GM21529 (cell line): ENCODE measurements at regions not wholly inside any gene's neighbourhood (a gene's known extent, or its start where the extent isn't known, plus 50 kb on each side); places are given as distances from the start of the nearest gene placed in this dataset.
"Not testable (repeated sequence)": the region's sequence is repeated elsewhere in the genome, so short reads cannot be mapped to it uniquely, and the experiment has no call there.

Source experiments
- ATAC-seq: cut with Tn5 transposase; IDR thresholded peaks from one replicate; pipeline ENCODE4 v1.9.1; 2021; ENCODE audit not compliant: unreplicated experiment

- ATAC-seq = no peak
These were observed 235.7 kb upstream of the TARS1 start for GRCh38 chr5:33205079-33205478.

DNA sequence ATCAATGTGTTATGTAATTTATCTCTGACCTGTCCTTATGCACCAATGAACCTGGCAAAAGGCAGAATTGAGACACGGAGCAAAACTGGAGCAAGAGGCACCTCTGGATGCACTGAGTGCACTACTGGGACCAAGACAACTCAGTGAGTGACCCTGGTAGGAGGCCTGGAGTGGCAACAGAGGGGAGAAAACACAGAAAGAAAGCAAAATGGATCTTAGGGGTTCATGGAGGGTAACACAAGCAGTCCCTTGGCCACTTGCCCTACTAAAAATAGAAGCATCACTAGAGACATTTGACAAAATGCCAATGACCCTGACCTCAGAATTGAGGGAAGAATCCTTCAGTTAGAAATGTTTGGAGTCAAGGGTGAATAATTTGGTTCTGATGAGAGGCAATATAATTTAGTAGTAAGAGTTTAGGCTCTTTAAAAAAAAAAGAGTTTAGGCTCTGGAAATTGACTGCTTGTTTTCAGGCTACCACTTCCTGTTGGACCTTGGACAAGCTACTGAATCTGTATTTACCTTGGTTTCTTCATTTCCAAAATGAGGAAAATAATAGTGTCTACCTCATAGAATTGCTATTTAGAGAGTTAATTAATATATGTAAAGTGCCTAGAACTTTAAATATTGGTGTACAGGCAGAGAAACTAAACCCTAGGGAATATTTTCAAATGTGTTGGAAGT lies 234.9 kb upstream of the TARS1 start:
- ATAC-seq = no peak

DNA sequence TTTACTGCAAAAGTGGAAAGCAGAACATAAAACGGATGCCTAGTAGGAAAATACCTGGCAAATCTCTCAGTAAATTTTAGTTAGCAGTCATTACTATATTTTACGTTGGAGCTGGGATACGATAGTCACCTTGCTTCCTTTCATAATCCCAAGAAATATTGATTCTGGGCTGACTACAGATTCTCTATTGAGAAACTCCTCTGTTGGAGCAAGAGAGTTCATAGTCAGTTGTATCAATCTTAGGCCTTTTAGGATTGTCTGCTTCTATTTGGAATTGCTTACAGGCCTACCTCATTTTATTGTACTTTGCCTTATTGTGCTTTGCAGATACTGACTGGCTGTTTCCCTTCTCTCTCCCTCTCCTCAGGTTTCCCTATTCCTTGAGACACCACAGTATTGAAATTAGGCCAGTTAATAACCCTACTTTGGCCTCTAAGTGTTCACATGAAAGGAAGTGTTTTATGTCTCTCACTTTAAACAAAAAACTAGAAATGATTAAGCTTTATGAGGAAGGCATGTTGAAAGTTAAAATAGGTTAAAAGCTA lies 233.7 kb upstream of the TARS1 start:
- no peak for ATAC-seq

- ATAC-seq = no peak
These were observed 231.5 kb upstream of the TARS1 start for GRCh38 chr5:33209252-33209651.

- not testable (repeated sequence) for ATAC-seq
These were observed 230.5 kb upstream of the TARS1 start for GRCh38 chr5:33210221-33210620.

DNA sequence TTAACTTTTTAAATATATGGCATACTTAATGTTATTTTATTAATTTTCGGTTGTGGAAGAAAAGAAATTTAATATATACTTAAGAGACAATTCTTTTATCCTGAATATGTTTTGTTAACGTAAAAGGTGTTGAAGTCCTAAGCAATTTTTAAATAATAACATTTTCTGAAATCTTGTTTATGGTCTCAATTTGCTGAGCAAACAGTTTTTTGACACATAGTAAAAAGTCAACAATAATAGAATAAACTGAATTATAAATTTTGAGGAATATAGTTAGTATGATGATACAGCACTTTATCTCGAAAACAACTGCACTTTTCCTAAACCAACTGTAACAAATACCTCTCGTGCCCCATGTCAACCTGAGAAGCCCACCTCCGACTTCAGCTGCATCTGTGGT lies 229.8 kb upstream of the TARS1 start:
- no peak for ATAC-seq

DNA sequence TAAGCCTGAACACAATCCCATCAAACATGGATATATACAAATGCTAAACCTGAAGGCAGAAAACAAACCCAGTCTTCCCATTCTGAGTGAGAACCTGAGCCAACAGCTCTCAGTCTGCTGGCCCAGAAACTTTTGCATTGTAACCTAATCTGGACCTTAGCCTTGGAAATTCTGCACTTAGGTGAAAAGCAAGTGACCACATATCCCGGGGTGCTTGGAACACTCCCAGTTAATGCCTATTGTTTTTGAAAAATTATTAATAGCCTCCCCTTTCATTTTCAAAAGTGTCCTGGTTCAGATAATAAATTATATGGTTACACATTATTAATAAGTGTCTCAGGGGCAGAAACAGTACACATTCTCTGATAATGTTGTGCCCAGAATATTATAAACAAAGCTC lies 228.3 kb upstream of the TARS1 start:
- no peak for ATAC-seq

GRCh38 chr5:33212900-33213299 lies 227.9 kb upstream of the TARS1 start:
- ATAC-seq = no peak

DNA sequence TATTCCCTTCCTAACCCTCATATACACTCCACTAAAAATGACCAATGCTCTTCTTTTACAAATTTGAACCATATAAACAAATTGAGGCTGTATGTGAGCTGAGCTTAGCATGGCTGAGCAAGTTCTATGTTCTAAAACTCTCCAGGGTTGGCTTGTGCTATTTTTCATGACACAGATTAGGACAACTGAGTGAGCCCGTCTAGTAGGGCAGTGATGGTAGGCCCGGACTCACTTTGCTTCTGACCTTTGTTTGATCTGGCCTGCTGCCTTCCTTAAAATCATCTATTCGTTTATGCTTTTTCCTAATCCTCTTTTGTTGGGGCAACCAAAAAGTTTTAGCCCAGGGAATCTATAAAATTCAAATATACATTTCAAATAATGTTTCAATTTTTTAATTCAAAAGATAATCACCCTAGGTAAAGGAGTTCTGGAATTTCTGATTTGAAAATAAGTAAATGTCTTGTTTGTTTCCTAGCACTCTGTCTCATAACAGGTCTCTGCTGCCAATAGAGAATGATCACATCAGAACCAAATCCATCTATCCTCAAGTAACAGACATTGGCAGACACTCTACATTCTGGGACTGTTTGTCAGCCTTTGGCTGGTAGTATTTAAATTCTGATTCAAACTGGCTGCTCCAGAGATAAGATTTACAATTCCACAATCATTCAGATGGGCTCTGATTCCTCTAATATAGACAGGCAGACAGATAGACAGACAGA lies 217.0 kb upstream of the TARS1 start:
- no peak for ATAC-seq

DNA sequence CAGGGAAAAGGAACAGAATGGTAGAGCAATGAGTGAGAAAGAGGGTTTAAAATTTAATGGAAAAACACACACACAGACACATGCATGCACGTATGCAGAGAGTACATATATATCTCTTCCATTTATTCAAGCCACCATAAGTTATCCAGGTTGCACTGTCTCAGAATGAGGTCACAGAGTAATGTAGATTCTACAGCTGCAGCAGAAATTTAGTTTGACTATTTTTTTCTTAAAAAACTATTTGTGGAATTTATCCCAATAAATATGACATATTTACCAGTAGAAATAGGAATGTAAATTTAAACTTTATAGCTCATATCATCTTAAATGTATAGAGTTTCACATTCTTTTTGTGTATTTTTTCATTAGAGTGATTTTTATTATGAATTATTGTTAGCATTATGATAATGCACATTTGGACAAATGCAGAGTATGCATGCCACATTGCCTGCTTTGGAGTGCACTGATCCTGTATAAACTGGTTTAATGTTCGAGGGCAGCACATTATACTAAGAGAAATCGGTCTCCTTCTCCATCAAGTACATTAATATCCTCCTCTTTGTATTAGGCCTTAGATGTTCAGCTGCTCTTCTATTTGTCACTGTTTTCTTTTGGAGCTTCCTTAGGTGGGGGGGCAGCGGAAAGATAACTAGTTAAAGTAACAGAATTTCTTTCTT lies 216.3 kb upstream of the TARS1 start:
- no peak for ATAC-seq

- ATAC-seq = no peak
These were observed 213.5 kb upstream of the TARS1 start for GRCh38 chr5:33227247-33227646.

- ATAC-seq = no peak
These were observed 213.0 kb upstream of the TARS1 start for GRCh38 chr5:33227746-33228145.

DNA sequence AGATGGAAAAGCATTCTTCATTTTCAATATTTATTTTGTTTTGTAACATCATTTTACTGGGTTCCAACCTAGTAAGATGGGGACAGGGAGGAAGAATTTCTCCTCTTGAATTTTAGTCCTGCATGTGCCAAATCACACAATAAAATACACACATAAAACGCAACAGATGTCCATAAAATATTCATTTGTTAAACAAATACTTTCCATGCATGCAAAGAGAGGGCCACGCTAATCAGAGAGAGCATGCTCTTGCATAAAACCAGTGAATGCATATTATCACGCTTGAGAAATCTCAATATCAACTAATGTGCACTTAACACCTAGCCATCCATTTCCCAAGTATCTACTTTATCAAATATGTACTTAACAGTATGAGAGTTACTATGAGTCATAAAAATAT lies 212.6 kb upstream of the TARS1 start:
- no peak for ATAC-seq

DNA sequence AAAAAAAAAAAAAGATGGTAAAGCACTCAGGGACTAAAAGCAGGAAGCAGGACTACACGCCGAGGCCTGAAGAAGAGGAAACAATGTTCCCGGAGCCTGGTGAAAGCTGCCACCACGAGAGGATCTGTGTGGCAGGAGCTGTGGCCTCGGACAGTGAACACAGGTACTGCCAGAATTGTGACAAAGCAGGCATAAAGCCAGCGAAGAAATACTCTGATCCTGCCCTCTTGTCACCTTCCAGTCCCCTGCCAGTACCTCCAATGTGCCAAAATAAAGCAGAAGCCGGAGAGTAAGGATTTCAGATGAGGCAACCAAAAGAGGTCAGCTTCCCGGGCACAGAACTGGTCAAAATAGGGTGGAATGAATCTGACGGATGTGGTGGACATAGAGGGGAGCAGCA lies 211.5 kb upstream of the TARS1 start:
- no peak for ATAC-seq

DNA sequence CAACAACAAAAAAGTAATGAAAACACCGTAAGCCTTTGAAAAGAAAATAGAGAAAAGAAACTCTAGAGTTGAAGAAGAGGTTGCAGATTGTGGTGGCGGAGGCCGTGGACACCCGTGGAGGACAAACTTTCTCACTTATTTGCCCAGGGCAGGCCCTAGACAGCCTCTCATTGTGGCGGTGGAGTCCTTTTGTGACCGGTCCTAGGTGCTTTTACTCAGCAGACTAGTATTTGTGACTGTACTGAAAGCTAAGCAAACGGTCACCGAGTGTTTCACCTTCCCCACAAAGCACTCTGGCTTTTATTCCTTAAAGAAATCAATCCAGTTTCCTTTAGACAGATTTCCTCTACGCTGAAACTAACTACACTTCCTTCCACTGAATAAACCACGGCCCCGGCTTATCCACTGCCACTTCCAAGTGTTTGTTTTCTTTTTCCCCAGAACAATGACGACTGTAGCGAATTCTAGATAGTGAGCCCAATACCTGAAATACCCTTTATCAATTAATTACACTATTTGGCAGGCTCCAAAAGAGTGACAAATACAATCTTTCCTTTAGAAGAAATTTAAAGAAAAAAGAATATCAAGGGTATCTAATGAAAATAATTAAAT lies 210.2 kb upstream of the TARS1 start:
- ATAC-seq = no peak

DNA sequence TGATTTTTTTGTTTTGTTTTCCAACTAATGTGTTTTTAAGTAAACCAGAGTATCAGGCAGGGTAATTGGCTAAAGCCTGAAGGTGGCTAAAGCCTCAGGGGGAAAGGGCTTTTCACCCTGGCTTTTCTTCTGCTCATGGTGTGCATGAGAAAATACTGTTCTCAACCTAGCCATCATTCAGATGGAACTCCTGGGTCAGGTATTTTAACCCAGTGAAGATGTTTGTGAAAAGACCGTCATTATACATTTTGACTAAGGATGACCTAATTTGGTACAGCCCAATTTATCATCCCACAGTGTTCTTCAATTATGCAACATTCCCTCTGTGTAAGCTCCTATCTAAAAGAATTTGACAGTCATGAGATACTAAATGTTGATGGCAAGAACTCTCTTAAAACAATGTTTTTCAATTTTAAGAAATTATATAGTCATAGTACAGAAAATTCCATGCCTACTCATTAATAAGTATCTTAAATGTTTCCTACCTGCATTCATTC lies 209.5 kb upstream of the TARS1 start:
- no peak for ATAC-seq

DNA sequence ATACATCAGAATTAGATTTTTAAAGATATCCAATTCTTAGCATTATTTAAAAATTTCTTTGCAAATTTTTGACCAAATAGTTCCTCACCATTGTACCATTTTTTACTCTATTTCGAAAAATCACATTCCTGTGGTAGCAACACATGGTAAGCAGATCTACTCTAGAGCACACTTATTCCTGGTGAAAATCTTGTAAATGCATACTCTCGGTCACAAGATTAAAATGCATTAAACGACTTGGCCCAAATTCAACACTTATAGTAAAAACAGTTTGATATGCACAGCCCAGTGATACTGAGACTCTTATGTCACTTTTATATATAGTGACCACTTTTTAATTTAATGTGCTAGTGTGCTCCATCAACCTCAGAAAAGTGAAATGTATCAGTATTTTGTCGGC lies 208.8 kb upstream of the TARS1 start:
- no peak for ATAC-seq

DNA sequence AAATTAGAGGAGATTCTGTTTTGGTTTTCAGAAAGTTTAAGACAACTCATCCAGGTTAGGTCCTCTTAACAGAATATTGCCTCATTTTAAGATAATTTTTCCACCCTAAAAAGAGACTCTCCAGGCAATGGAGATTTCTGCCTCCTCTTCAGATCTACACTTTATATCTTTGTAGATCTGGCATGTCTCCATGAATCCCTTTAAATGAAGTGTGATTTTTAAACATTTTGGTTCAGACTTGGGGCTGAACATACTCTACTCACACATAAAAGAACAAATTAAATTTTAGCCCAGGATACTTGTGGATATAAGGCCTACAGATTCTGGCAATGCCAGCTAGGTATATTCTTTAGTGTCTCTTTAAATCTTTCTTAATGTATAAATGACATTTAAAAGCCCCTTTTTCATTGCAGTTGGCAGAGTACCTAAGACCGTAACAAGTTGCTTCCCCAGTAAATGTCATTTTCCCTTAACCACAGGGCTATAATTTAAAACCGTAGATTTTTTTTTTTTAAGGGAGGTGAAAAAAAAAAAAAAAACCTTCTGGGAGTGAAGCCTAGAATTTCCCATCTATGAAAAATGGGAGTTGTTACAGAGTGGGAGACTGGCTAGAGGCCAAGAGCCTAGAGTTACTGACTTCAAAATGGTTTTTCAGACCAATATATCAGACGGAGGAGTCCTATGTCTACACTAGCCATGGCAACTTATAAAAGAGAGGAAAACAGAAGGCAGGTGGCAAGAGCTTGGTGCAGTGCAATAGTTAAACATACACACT lies 207.8 kb upstream of the TARS1 start:
- ATAC-seq = no peak

DNA sequence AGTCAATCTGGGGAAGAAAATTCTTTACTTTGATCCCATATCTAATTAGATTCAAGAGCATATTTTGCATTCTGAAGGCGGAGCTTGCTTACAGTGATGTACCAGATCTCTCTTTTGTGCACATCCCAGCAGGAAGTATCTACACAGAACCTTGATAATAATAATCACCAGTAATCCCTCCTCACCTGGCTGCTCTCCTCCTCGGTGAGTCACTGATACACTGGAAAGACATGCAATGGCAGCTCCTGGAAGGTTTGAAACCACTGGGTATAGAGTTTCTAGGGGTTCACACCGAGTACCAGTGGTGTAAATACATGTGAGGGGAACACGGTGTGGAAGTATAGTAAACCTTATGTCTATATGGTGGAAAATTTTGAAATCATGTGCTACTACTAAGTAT lies 205.5 kb upstream of the TARS1 start:
- ATAC-seq = no peak

- ATAC-seq = peak; percentile 71
These were observed 204.9 kb upstream of the TARS1 start for GRCh38 chr5:33235824-33236223.

DNA sequence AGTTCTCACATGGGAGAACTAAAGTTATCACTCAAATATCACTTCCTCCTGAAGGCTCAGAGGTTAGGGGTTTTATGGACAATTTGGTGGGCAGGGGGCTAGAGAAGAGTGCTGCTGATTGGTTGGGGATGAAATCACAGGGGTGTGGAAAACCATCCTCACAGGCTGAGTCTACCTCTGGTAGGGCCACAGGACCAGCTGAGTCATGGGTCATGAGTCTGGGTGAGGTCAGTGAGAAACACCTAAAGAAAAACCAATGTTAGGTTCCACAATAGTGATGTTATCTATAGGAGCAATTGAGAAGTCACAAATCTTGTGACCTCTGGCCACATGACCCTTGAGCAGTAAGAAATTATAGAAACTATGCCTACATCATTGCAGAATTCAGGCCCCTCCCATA lies 203.3 kb upstream of the TARS1 start:
- ATAC-seq = no peak
